GM18498 (cell line): ENCODE measurements at regions not wholly inside any gene's neighbourhood (a gene's known extent, or its start where the extent isn't known, plus 50 kb on each side); places are given as distances from the start of the nearest gene placed in this dataset.
"Not testable (repeated sequence)": the region's sequence is repeated elsewhere in the genome, so short reads cannot be mapped to it uniquely, and the experiment has no call there.

Experiments used
- ATAC-seq: cut with Tn5 transposase; IDR thresholded peaks from one replicate; pipeline ENCODE4 v1.9.1; 2021; ENCODE audit warnings: mild to moderate bottlenecking, moderate library complexity; ENCODE audit not compliant: unreplicated experiment

GRCh38 chr1:99361406-99361805, 97.1 kb downstream of the PLPPR4 start:
- no peak for ATAC-seq

GRCh38 chr1:99363531-99363930, 99.2 kb downstream of the PLPPR4 start:
- no peak for ATAC-seq

DNA sequence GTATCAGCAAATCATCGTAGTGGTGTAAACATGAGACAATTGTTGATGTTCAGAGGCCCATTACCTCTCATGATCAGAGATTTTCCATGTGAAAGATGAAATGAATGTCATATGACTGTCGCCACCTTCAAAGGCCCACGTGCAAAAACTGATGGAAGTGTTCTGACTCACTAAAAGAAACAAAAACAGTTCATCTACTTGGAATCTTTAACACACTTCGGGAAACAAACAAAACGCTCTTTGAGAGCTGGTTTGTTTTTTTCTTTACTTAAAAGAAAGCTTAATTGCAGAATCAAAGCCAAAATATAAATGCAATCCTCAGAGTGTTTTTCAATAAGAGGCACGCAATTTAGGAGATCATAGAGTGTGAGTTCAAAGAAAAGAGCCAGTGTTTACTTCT, 100.8 kb downstream of the PLPPR4 start:
- no peak for ATAC-seq

DNA sequence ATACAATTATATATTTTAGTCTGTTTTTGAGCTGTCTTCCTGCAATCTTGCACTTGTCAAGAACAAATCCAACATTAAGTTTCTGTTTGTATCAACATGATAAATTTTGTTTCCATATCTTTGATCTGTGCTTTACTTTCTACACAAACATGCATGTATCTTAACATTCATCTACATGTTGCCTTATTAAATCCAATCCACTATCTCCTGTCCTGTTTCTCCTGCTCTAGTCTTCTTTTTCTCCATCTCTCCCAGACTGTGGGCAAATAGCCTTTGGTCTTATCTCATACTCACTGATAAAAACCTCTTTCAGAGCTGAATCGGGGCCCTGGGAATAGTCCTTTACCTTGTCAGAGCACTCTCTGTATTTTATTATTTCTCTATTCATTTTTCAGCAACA, 101.3 kb downstream of the PLPPR4 start:
- ATAC-seq = no peak

- ATAC-seq = no peak
Observed at GRCh38 chr1:99369154-99369553, 104.9 kb downstream of the PLPPR4 start.

DNA sequence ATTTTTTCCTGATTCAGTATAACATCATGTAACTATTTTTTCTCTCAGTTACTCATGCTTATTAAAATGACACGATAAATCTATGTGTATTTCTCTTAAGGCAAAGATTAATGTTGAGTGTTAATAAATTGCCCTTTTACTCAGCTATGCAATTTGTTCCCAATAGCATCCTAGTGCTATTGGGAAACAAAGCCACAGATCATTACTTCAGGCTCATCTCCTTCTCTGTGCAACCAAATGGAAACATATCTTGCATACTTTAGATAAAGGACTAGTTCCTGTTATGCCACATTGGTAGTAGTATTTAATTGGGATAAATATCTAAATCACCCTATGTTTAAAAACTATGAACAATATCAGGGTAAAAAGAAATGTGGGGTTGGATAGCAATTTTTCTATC, 106.2 kb downstream of the PLPPR4 start:
- ATAC-seq = no peak

GRCh38 chr1:99371413-99371812, 107.1 kb downstream of the PLPPR4 start:
- no peak for ATAC-seq

DNA sequence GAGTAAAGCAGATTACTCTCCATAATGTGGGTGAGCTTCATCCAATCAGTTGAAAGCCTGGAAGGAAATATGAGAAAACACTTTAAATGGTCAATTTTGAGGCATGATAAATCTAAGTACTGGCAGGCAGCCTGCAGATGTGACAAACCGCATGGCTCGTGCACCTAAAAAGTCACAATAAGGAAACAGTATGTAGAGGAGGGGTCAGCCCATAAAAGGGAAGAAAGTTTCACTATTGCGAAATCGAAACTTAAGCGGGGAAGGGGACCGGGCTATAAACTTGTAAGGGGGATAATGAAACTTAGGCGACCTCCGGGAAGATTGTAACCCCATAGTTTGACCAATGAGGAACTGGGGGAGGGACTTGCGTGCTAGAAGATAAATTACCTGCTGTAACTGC, 109.8 kb downstream of the PLPPR4 start:
- no peak for ATAC-seq

DNA sequence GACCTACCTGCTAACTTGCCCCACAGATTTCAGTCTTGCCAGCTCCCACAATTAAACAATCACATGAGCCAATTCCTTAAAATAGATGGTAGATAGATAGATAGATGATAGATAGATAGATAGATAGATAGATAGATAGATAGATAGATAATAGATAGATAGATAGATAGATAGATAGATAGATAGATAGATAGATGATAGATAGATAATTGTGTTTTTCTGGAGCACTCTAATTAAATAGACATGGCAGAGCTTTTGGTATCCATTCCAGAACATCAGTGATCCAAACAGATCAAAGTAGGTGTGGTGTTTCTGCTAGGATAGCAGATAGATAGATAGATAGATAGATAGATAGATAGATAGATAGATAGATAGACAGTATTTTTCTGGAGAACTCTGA, 110.4 kb downstream of the PLPPR4 start:
- not testable (repeated sequence) for ATAC-seq

DNA sequence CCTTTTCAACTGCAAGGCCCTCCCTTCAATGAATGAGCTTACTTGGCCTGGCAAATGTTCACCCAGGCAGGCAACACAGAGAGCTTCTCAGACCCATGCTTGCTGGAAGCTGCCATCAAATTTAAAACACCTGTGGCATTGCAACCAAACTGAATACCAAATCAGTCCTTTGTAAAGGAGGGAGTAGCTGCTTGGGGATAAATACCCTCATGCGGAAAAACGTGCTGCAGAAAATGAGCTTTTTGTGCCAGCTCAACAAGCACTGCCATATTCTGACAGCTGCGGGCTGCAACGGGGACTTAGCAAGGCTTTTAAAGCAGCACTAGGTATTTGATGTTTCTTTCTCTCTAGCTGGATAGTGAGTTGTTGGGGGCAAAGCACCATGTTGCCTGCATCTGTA, 119.7 kb downstream of the PLPPR4 start:
- no peak for ATAC-seq

DNA sequence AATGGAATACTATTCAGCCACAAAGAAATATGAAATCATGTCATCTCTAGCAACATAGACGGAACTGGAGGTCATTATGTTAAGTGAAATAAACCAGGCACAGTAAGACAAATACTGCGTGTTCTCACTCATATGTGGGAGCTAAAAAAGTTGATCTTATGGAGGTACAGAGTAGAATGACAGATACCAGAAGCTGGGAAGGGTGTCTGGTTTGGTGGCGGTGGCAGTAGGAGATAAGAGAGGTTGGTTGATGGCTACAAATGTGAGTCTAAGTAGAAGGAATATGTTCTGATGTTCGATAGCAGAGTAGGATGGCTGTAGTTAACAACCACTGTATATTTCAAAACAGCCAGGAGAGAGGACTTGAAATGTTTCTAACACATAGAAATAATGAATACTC, 121.6 kb downstream of the PLPPR4 start:
- no peak for ATAC-seq

GRCh38 chr1:99396389-99396788, 132.1 kb downstream of the PLPPR4 start:
- ATAC-seq = no peak

DNA sequence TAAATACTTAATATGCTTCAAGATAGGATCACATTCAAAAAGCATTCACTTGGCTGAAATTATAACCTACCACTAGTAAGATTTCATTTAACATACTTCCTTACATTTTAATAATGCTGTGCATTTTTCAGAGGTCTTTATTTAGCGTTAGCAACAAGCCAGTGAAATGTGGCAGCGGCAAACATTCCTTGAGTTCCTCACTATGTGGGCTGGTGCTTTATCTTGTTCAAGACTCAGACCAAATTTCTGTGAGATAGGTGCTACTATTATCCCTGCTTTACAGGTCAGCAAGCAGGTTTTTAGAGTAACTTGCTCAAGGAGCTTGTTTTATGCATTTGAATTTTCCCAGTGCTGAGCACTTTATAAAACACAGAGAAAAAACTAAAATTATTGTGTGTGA, 132.7 kb downstream of the PLPPR4 start:
- no peak for ATAC-seq

DNA sequence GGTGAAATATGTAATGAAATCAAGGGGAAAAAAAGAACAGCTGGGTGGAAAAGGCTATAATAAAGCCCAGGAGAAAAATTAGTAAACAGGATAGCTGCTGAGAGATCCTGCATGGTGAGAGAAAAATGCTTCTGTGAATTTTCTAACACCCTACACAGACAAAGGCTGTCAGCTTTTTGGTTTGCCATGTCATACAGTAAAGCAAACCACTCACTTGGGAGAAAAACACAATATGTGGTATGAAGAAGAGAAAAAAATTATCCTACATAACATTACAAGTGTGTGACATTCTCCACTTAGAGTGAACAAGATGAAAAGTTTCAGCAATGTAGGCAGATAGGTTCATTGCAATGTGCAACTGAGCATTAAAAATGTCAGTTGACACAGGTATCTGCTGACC, 133.6 kb downstream of the PLPPR4 start:
- no peak for ATAC-seq

DNA sequence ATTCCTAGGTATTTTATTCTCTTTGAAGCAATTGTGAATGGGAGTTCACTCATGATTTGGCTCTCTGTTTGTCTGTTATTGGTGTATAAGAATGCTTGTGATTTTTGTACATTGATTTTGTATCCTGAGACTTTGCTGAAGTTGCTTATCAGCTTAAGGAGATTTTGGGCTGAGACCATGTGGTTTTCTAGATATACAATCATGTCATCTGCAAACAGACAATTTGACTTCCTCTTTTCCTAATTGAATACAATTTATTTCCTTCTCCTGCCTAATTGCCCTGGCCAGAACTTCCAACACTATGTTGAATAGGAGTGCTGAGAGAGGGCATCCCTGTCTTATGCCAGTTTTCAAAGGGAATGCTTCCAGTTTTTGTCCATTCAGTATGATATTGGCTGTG, 137.3 kb downstream of the PLPPR4 start:
- ATAC-seq = not testable (repeated sequence)

GRCh38 chr1:99404399-99404798, 140.1 kb downstream of the PLPPR4 start:
- ATAC-seq = not testable (repeated sequence)

DNA sequence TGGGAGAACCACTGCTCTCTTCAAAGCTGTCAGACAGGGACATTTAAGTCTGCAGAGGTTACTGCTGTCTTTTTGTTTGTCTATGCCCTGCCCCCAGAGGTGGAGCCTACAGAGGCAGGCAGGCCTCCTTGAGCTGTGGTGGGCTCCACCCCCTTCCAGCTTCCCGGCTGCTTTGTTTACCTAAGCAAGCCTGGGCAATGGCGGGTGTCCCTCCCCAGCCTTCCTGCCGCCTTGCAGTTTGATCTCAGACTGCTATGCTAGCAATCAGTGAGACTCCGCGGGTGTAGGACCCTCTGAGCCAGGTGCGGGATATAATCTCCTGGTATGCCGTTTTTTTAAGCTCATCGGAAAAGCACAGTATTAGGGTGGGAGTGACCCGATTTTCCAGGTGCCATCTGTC, 141.0 kb downstream of the PLPPR4 start:
- not testable (repeated sequence) for ATAC-seq

DNA sequence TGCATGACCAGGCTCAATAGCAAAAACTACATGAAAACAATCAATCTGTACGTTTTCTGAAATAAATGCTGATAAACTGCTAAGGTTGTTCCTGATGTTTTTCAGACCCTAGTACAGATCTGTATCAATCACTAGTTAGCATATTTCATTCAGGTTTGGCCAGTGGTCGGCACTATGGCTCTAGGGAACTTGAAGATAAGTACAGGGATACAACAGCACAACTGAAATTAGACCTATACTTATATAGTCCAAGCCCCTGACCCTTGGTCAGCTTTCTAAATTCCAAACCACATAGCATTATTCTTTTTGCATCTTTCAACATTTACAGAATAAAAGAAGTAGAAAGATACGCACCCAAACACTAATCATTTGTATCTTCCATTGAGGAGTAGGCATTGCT, 142.7 kb downstream of the PLPPR4 start:
- no peak for ATAC-seq

DNA sequence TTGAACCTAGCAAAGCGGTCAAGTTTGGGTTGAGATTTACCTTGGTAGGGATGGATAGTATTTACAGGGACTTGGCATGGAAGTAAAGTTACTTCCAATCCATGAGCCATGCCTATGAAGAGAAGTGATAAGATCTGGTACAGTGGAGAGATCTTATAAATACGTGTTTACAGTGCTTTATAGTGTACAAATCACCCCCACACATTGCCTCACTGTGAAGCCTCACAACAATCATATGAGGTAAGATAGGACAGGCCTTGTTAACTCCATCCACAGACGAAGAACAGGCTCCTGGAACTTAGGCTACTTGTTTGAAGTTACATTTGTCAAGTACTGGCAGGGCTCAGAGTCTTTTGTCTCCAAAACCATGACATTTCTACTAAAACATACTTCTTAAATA, 159.8 kb downstream of the PLPPR4 start:
- ATAC-seq = no peak

GRCh38 chr1:99429754-99430153, 165.5 kb downstream of the PLPPR4 start:
- ATAC-seq = no peak

GRCh38 chr1:99438656-99439230, 174.5 kb downstream of the PLPPR4 start:
- no peak for ATAC-seq

DNA sequence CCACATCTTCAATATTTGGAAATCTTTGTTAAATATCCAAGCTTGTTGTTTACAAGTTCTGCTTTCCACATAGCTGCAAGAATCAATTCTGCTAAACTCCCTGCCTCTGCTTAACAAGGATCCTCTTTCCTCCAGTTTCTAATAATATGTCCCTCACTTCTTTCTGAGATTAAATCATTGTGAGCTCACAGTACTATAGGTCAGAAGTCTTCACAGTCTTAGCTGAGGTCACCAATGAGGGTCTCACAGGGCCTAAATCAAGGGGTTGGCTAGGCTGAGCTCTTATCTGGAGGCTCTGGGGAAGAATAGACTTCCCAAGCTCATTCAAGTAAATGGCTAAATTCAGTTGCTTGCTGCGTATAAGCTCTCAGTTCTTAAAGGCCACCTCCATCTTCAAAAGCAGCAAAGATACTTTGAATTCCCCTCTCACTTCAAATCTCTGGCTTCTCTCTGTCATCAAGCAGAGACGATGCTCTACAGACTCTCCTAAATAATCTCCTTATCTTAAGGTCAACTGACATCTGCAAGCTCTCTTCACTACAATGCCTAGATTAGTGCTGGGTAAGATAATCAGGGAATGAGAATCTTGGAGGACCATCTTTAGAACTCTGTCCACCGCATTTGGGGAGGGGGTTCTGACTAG, 175.3 kb downstream of the PLPPR4 start:
- no peak for ATAC-seq
